ENCODE measurements at regions not wholly inside any gene's neighbourhood (a gene's known extent, or its start where the extent isn't known, plus 50 kb on each side); places are given as distances from the start of the nearest gene placed in this dataset.

DNA sequence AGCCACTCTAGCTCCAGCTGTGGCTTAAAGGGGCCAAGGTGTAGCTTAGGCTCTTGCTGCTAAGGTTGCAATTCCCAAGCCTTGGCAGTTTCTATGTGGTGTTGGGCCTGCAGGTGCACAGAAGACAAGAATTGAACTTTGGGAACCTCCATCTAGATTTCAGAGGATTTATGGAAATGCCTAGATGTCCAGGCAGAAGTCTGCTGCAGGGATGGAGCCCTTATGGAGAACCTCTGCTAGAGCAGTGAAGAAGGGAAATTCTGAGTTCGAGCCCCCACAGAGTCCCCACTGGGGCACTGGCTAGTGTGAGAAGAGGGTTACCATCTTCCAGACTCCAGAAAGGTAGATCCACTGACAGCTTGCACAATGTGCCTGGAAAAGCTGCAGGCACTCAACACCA is 694.7 kb downstream of the SLC16A7 start:
- TF ChIP-seq, protein P1, sequence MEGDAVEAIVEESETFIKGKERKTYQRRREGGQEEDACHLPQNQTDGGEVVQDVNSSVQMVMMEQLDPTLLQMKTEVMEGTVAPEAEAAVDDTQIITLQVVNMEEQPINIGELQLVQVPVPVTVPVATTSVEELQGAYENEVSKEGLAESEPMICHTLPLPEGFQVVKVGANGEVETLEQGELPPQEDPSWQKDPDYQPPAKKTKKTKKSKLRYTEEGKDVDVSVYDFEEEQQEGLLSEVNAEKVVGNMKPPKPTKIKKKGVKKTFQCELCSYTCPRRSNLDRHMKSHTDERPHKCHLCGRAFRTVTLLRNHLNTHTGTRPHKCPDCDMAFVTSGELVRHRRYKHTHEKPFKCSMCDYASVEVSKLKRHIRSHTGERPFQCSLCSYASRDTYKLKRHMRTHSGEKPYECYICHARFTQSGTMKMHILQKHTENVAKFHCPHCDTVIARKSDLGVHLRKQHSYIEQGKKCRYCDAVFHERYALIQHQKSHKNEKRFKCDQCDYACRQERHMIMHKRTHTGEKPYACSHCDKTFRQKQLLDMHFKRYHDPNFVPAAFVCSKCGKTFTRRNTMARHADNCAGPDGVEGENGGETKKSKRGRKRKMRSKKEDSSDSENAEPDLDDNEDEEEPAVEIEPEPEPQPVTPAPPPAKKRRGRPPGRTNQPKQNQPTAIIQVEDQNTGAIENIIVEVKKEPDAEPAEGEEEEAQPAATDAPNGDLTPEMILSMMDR (optimal IDR thresholded peaks at IDR 0.05 in 1 of 3, IDR thresholded peaks at IDR 0.05 in 1 of 3, conservative IDR thresholded peaks at IDR 0.05 in 1 of 3; ENCODE audit: extremely low read depth in 1 of 3, insufficient read depth in 2 of 3, low read length in 3 of 3) = no peak
- no peak for TF ChIP-seq EZH2 (IDR thresholded peaks at IDR 0.05; ENCODE audit: low read length)
